ENCODE measurements at regions not wholly inside any gene's neighbourhood (a gene's known extent, or its start where the extent isn't known, plus 50 kb on each side); places are given as distances from the start of the nearest gene placed in this dataset.

DNA sequence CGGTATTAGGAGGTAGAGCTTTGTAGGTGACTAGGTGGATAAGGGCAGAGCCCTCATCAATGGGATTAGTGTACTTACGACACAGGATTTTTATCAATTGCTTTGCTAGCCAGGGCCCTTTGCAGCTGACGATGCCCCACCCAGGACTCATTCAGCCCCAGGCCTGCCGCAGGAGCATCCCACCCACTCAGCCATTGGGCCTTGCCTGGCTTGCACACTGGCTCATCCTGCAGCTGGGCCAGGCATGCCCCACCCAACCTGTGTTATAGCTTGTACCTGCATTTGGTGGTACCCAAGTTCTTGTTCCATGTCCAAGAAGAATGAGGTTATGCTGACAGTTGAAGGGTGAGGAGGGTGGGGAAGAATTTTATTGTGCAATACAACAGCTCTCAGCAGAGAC, 317.5 kb downstream of the PPARGC1A start:
- TF ChIP-seq POLR2A (IDR thresholded peaks at IDR 0.05; ENCODE audit: low read length) (no peak), GATA1 (IDR thresholded peaks at IDR 0.05; ENCODE audit: low read depth, low read length) (no peak)

Measured in erythroblast (primary cell).